ENCODE measurements at regions not wholly inside any gene's neighbourhood (a gene's known extent, or its start where the extent isn't known, plus 50 kb on each side); places are given as distances from the start of the nearest gene placed in this dataset.

DNA sequence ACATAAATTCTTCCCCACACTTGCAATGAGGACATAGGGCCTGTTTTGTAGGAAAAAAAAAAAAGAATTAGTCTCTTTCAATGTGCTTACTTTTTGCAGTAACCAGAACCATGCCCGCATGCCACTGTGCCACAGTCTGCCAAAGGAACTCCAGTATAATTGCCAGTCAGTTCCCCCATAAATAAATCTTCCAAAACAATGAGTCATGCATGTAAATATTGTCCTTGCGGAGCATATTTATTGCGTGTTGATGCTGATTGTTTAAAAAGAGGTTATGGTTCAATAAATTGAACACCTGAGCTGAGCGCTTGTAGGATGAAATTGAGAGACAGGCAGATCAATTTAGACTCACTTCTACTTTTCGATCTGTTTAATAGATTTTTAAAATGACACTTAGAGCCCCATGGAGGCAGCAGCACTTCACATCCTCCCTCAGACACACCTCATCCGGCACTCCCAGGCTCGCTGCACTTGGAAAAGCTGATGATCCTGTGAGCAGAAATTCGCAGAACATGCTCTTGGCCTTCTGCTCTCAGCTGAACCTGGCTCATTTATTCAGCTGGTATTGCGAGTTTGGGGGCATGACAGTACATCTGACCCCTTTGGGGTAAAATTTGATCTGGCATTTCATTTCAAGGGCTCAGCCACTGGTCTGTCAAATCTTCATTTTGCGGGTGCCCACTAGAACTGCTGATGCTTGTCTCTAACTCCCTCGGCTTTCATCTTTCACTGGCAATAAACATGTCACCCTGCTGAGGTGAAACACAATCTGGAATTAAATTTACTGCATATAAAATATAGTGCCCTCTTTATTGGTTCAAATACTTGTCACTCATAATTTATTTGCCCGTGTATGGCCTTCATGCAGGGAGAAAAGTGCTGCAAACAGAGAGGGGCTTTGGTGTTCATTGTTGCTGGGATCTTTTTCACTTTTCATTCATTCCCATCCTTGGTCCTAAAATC is 371.1 kb upstream of the POU3F2 start:
- DNase-seq (ENCODE audit: low read depth), result no peak

DNA sequence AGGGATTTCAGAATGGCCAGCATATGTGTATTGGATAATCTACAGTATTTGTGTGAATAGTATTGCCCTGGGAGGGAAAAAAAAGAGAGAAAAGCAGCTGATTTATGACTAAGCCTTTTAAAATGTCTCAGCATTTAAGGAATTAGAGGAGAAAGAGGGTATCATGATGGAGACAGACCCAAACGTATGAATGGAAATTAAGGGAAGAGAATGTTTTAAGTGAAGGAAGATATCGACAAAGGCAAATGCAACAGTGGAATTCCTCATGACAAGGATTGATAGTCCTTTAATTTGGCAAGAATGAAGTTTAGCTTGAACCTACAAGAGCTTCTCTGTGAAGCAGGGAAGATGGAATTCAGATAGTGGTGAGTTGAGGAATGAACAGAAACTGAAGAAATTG is 367.3 kb upstream of the POU3F2 start:
- no peak for DNase-seq (ENCODE audit: low read depth)

- DNase-seq (ENCODE audit: low read depth), result no peak
These were observed 366.5 kb upstream of the POU3F2 start for GRCh38 chr6:98467902-98468301.

DNA sequence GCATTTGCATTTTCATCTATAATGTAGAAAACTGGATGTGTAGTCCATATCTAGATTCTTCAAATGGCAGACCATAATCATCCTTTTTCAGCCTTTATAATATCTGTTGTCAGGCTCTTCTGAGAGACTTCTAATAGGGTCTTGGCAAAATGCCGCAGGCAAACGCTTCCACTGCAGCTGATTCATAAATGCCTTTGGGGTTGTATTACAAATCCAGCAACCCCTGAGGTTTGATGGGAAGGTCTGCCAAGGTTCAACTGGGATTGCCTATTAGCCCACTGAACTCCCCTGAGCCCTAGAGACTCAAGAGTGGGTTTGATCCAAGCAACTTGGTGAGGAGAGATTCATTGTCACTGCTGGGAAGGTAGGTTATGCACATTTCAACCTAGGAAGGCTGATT is 365.2 kb upstream of the POU3F2 start:
- no peak for DNase-seq (ENCODE audit: low read depth)

- DNase-seq (ENCODE audit: low read depth), result no peak
These were observed 363.6 kb upstream of the POU3F2 start for GRCh38 chr6:98470821-98471220.

DNA sequence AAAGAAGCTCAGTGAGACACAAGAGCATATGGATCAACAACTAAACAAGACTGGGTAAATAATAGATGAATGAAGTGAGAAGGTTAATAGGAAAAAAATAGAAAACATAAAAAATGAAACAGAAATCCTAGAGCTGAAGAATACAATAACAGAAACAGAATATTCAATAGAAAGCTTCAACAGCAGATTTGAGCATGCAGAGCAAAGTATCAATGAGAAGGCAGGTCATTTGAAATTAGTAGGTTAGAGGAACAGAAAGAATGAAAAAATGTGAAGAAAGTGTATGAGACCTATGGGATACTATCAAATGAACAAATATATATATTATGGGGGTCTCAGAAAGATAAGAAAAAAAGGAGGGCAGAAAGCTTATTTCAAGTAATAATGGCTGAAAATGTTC is 362.9 kb upstream of the POU3F2 start:
- DNase-seq (ENCODE audit: low read depth), result no peak

GRCh38 chr6:98477231-98477630 is 357.1 kb upstream of the POU3F2 start:
- no peak for DNase-seq (ENCODE audit: low read depth)

DNA sequence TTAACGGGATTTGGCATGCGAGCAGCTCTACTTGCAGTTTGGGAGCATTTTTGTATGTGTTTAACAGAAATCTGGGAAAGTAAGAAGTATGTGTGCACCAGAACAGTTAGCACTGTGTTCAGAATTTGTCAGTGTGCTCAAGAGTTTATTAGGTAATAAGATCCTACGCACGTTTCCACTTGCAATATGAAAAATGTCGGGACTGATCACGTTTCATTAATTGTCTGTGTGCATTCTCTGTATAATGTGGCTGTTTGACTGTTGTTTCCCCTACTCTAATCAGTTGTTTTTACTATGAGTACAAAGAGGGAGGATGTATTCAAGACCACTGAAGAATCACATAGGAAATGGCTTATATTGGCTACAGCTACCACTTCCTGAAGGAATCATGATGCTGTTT is 349.7 kb upstream of the POU3F2 start:
- no peak for DNase-seq (ENCODE audit: low read depth)

DNA sequence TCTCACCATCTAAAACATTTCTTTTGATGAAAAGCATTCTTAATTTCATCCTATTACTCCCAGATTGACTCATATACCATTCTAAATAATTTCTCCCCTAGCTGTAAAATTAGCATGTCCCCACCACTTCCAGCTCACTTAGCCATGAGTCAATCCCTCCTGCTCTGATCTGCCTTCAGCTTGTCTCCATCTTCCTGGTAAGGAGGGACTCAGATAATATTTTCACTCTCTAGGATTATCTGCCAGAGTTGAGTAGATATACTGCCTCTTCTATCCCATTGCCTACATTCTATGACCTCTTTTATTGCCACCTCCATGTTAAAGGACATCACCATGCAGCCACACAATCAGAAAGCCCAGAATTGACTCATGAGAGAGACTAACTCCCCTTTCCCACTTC is 348.8 kb upstream of the POU3F2 start:
- DNase-seq (ENCODE audit: low read depth), result no peak

DNA sequence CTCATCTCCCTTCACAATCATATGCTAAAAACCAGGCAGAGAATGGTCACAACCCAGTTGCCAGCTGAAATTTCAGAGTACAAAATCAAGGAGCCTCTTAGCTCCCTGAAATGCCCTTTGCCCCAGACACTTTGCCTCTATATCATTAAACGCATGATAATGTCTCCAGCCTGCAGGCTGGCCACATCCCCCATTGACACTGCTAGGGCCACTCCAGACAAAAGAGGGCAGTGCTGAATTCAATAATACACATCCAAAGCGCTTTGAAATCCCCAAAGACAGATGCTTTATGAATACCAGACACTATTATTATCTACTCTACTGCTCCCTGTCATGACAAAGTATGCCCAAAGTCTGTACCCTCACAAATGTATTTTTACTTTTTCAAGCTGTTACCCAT is 348.3 kb upstream of the POU3F2 start:
- DNase-seq (ENCODE audit: low read depth), result no peak

DNA sequence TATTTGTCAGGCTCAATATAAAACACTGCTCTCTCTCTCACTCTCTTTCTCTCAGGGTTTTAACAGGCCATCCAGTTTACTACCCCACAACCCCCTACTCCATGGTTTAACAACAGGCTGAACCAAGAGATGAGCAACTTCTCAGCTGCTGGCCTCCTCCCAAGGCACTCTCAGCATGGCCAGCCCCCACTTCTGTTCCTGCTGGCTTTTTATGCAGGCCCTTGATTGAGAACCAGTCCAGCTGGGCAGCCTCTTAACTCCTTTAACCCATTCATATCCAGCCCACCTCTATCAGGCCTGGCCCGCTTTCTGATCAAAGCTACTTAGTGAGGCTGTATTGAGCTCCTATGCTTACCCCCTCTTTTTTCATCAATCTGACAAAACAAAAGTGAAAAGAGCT is 346.8 kb upstream of the POU3F2 start:
- no peak for DNase-seq (ENCODE audit: low read depth)

DNA sequence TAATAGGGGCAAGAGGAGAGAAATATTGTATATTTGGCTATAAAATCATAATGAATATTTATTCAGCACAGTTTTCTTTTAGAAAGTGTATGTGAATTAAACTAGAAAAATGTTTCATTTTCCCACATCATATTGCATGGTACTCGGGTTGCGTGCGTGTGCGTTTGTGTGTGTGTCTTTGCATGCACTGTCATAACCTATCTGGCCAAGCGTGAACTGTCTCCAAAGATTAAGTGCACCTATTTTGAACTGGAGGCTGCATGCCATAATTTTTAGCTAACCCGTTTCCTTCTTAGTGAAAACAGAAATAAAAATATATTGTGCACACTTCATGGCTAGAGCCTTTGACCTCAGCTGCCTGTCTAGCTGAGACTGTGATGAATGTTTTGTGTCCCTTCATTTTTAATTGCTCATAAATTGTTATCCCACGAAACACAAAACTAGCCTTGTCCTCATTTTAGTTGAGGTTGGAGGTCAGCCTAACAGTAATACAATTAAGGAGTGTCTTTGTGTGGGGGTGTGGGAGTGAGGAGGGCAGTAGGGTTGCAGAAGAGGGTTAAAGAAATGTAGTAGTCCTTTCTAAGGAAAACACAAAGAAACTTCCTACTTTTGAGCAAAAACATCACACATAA is 336.1 kb upstream of the POU3F2 start:
- DNase-seq (ENCODE audit: low read depth), result no peak

DNA sequence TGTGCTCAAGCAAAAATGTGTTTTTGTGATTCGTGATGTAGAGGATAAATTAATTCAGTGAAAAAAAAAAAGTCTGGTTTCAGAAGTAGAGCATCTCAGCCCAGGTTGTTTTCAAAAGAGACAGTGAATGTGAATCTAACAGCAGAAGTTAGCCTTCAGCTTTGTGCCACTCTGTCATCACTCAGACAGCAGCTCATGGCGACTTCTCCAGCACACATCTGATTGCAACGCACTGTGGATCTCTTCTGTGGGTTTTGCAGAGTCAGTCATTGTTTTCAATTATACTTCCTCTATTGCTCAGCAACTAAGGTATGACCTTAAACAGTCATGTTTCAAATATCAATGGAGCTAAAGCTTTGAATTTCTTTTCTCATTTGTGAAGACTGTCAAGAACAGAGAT is 335.5 kb upstream of the POU3F2 start:
- DNase-seq (ENCODE audit: low read depth), result no peak

DNA sequence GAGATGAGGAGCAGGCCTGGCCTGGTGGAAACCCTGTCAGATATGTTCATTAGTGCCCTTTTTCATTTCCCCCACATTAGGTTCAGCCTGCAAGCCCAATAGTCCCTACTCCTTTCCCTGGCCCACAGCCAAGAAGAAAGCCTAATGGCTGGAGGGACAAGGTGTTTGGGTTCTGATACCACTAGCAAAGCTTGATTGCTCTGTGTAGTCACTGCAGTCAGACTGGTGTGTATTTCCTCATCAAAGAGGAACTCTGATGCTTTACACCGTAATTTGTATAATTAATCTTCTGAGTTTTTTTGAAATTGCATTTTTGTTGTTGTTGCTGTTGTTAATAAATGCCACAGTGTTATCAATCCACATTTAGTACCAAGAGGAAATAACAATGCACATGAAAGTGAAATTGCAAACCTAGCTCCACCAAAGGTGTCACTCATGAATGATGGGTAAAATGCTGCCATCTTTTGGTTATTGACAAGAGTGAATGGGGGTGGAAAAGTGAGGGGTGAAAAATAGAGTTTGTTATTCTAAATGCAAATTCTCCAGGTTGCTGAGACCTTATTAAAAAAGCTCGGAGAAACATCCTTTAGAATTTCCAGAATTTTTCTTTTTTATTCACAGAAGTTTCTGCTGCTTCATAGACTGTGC is 320.2 kb upstream of the POU3F2 start:
- DNase-seq (ENCODE audit: low read depth), result no peak

DNA sequence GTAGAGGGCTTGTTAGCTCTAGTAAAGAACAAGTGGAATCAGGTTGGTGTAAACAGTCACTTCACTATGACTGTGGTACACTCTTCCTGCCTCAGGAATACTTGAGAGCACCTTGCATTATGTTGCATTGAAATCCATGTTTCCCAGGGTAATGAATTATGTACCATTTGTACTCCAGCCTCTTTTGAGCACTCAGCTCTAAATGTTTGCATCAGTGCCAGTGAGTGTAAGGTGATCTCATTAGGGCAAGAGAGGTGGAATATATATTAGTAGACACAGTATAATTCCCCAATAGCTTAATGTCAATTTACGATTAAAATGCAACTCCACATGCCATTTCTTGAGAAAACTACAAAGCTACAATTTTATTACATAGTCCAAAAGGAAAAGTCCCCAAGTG is 319.6 kb upstream of the POU3F2 start:
- DNase-seq (ENCODE audit: low read depth), result no peak

DNA sequence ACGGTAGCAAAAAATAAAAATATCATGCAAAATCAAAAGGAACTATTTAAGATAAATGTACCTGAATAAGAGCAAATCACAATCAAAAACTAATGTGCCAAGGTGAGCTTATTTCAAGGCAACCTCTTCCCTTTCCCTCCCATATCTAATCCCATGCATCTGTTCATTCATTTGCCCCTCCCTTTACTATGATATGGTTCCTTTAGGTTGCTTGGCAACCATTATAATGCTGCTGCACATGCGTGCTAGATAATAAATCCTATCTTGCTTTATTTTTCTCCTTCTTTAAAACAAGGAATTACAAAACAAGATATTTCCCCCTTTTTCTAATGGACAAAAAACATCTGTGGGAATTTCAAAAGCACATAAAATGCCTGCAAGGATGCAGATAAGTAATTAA is 318.2 kb upstream of the POU3F2 start:
- DNase-seq (ENCODE audit: low read depth), result no peak

DNA sequence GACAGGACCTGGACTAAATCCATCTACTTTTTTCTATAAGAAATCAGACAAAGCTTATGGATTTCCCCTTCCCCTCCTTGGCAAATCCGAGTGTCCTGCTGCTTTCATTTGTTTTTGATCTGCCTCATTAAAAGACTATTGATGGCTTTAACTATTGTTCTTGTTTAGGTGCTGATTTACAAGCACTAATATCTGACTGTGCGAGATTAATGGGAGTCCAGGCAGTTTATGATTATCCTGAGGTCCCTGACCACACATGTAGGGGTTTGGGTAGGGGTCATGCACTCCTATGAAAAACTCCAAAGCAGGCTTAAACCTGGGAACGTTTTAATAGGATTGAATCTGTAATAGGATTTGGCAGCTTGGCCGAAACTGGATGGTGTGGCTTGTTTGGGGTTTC is 317.5 kb upstream of the POU3F2 start:
- no peak for DNase-seq (ENCODE audit: low read depth)

- no peak for DNase-seq (ENCODE audit: low read depth)
These were observed 308.5 kb upstream of the POU3F2 start for GRCh38 chr6:98525860-98526259.

DNA sequence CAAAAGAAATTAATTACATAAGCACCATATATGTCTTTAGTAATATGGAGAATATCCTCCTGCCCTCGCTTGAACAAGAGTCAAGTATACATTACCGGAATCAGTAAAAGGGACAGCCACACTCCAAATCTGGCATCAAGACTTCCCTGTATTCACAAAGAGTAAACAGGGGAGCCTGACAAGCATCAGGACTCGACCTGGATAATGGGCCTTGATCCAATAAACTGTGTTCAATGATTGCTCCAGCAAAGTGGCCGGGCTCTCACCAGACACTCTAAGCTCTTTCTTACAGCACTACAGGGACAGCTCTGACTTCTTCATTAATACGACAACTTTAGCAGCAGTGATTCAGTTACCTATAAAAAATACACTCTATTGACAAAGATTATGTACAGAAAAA is 307.9 kb upstream of the POU3F2 start:
- no peak for DNase-seq (ENCODE audit: low read depth)

DNA sequence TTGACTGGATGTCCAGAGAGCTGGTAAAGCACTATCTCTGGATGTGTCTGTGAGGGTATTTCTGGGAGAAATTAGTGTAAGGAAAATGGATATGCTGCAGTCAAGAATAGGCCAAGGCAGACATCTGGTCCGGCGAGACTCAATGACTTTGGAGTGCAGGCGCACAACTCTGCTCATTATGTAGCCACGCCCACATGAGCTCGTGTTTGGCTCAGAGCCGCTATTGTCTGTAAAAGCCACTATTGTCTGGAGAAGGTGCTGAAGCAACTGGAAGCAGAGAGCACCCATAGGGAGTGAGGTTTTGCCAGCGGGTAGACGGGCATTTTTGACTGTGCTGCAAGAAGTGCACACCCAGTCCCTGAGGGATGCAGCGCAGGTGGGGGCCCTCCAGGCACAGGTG is 305.0 kb upstream of the POU3F2 start:
- no peak for DNase-seq (ENCODE audit: low read depth)

- no peak for DNase-seq (ENCODE audit: low read depth)
These were observed 303.6 kb upstream of the POU3F2 start for GRCh38 chr6:98530732-98531131.

DNA sequence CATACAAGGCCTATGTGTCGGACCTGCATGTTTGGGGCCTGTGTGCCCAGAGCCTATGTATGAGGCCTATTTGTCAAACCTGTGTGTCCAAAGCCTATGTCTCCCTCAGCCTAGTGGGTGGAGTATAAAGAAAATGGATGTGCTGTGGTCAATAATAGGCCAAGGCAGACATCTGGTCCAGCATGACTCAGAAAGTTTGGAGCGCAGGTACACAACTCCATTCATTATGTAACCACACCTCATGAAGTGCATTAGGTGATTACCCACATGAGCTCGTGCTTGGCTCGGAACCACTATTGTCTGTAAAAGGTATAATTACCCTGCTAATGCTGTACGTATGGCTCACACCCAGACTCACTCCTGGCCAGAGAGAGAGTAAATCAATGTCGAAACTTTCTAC is 302.4 kb upstream of the POU3F2 start:
- DNase-seq (ENCODE audit: low read depth), result no peak

DNA sequence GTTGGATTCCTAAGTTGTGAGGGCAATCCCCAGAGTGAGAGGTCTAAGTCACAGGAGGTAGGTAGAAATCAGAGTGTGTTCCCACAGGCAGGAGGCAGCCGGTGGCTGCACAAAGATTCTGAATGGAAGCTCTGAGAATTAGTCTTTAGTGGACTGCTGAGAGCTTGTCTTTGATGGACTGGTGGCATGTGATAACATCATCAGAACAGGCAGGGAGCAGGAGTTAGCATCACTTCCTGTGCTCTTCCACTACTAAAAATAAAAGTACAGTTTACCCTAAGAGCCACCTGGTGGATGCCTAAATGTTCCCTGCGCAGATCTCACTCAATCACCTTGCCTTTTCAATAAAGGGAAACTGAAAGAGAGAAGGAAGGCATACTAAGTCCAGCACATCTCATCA is 294.6 kb upstream of the POU3F2 start:
- no peak for DNase-seq (ENCODE audit: low read depth)
